GM18526 (cell line): ENCODE measurements at regions not wholly inside any gene's neighbourhood (a gene's known extent, or its start where the extent isn't known, plus 50 kb on each side); places are given as distances from the start of the nearest gene placed in this dataset.

Source experiments
- POLR2A ChIP-seq: IDR thresholded peaks from 3 replicates; pipeline ENCODE4 v1.6.1; 2011; ENCODE audit not compliant: insufficient read length; ENCODE audit errors: extremely low read depth

DNA sequence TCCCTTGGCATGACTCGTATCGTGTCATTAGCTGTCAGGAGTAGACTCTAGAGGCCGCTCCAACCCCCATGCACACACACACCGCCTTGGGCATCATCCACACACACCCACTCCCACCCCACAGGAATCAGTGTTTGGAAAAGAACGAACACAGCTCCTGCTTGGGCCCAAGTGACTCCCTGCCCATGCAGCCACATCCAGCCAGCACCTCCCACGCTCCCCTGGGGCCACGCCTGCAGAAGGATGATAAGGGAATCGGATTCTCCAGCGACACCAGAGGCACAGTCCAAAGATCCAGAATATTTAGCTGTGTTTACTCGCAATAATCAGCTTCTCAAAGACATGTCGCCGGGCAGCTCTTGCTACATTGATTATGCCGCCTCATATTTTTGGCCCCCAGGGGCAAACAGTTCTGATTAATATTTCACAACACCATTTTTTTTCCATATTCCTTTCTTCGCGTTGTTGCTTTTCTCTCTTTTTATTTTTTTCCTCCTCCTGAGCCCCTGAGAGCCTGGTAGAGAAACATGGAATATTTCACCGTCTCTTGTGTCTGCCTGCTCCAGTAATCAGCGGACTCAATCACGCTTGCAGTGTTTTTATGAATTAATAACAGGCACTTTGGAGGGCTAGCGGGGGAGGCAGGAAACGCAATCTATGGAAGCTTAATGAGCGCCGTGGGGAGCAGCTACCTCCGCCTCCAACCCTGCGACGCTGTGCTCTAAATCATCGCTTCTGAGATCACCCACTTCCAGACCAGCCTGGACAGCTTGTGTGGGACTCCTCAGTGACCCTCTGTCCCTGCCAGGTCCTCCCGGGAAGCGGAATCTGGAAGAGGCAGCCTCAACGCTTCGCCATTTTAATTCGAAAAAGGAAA is 221.4 kb downstream of the TLE3 start:
- TF ChIP-seq POLR2A: no peak

DNA sequence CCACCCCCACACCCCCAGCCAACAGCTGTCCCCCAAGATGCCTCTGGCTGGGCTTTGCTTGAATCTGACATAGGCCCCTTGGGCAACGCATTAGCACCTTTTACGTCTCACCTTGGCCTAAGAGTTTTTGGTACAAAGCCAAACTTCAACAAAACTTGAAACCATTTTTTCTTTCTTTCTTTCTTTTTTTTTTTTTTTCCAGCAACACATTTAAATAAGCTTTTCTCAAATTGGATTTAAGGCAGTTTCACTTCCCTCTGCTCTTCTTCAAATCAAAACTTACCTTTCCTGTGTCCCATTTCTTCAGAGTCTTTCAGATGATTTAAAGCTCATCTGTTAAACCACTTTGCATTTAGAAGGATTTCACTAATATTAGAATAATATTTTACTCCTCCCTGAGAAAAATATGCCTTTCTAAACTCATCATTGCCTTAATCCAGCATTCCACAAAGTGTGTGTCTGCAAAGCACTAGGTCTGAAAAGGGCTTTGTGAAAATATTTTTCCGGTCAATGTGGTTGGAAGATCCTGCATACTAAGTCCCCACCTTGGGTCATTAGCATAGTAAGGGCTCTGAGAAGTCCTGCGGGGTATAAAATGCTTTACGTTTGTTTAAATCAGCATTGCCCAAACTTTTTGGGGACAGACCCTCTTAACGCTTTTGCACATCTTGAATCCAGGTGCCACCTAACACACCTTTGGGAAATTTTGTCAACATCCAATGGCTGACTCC is 217.0 kb downstream of the TLE3 start:
- TF ChIP-seq POLR2A: no peak

DNA sequence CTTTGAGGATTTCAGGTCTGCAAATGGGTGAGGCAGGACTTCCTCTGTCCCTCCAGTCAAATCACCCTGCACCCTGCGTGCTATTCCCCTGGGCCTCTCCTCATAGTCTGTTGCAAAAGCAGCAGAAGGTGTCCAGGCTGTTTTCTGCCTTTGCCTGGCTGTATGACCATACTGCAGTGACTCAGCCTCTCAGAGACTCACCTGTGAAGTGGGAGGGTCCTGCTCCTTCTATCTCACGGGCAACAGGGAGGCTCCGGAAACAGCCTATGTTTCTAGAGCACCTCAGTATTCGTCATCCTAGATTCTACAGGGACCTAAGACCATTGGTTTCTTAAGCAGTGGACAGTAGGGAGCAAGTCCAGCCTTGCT is 216.4 kb downstream of the TLE3 start:
- no peak for TF ChIP-seq POLR2A

DNA sequence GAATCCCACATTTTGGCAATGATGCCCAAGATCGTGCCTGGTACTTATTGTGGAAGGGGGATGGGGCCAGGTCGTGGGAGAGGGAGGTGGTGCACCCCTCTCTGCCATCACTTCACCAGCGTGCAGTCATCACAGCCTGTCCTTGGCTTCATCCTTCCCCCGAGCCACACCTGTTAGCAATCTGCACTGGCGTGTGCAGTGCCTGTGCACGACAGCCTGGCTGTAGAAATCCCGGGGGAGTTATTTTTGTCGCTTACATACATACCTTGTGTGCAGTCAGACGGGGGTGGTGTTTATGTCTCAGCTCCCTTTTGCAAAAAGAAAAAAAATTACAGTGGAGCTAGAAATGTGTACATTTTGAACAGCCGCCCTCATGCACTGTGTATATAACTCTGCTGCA is 216.0 kb downstream of the TLE3 start:
- no peak for TF ChIP-seq POLR2A

DNA sequence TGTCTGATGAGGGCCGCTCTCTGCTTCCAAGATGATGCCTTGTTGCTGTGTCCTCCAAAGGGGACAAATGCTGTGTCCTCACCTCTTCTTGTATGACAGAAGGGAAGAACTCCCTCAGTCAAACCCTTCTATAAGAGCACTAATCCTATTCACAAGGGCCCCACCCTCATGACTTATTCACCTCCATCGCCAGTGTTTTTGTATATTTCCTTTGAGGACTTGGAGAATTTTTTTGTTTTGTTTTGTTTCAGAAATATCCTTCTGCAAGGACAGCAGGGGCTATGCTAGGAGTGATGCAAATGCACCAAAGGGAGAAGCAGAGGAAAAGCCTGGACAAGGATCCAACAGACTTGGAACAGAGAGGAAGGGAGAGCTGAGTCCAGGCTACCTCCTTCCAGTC is 214.4 kb downstream of the TLE3 start:
- TF ChIP-seq POLR2A: no peak

DNA sequence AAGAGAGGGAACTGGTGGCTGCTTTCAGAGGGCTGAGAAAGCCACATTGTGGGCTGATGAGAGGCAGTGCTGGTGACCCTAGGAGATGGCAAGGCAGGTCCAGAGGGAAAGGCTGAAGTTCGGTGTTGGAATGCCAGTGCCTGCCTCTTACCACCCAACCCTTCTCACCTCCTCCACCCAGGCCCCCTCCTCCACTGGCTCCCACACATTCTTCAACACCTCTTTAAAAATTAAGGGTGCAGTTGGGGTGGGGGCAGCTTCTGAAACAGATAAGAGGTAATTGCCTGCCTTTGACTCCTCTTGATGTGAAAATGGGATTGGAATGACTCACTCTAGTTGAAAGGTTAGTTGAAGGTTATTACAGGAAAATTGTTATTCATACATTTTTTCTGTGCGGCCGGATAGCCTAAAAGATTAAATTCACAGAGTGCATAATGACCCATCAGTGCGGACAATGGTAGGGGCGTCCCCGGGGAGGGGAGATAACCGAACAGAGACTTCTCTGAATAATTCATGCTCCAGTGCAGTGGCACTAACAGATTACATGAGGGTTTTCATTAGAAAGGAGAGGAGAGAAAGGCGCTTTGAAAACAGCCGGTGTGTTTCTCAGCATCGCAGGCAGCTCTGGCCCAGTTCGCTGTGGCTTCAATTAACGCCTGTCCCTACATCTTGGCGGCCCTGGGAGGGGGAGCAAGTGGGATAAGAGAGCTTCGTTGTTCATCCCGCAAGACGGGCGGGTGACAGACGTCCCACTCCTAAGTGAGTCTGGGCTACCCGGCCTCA is 212.4 kb downstream of the TLE3 start:
- TF ChIP-seq POLR2A: no peak

DNA sequence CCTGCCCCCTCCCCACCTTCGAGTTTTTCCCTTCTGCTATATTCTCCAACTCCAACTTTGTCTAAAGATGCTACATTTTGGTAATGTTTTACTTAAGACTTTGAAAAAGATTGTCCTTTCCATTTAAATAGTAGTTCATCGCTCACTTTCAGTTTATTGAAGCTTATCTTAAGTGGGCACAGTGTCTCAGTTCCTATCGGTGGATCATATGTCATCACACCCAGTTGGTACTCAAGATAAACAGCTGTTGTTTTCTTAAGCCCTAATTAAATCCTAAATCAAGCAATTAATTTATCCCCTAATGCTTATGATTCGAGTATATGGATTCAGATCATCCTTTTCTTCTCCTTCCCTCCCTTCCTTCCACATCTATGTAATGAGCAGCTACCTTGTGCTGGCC is 210.7 kb downstream of the TLE3 start:
- no peak for TF ChIP-seq POLR2A

DNA sequence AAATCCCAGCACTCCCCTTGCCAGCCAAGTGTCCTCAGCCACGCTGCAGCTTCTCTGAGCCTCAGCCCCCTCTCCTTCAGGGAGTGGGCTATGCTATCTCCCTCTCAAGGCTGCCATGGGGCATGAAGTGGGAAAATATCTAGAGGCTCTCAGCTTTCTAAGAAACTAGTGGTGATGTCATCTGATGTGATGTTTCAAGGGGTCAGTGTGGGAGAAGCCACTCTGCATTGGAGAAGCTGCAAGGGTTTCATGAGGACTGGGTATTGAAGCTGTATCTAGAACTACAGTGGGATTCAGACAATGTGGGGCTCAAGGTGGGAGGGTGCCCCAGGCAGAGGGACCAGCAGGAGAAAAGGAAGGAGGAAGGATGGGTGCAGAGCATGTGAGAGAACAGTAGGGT is 210.2 kb downstream of the TLE3 start:
- no peak for TF ChIP-seq POLR2A

DNA sequence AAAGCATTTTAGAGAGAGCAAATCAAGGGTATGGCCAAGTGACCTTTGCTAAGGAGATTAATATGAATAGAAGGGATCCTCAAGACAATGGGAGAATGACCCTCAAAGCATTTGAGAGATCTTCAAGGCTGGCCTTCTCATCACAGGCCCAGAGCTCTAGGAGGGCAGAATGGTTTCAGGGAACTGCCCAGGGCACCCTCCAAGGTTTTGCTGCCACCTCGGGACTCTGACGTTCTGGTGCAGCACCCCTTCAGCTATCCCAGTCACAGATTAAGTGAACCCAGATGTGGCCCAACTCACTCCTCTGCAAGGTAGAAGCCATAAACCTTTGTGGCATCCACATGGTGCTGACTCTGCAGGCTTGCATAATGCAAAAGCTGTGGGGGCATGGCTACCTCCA is 209.3 kb downstream of the TLE3 start:
- TF ChIP-seq POLR2A: no peak

DNA sequence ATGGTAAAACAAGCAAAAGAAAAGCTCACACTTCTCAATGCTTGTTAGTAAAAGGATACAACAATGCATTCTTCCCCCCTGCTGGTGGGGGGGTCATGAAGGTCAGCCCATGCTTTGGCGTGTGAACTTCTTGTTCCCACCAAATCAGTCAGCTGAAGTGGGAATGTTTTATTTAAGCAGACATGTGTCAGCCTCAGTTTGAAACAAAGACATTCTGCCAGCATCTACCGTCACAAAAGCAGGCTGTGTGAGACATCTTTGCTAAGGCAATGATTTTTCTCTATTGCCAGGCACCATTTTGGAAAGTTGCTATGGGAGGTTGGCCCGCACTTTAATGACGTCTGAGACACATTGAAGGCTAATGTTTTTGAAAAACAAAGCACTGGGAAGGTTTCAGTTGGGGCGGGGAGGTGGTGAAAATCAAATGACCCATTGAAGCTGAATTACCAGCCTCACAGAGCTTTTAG is 206.6 kb downstream of the TLE3 start:
- no peak for TF ChIP-seq POLR2A

DNA sequence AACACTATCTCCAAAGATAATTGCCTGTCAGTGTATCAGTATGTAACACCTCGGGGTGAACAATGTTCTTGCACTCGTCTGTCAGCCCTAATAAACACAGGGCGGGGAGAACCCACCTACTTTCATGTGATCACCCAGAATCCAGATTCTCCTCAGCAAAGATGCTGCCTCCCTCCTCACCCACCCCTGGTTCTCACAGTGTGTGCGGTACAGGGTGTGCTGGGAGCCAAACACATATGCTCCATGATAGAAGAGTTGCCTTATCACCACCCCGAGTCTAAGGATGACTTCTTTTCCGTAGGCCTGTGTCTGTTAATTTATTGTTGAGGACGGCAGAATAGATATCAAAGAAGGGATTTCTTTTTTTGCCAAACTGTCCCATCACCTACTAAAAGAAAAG is 206.1 kb downstream of the TLE3 start:
- TF ChIP-seq POLR2A: no peak

DNA sequence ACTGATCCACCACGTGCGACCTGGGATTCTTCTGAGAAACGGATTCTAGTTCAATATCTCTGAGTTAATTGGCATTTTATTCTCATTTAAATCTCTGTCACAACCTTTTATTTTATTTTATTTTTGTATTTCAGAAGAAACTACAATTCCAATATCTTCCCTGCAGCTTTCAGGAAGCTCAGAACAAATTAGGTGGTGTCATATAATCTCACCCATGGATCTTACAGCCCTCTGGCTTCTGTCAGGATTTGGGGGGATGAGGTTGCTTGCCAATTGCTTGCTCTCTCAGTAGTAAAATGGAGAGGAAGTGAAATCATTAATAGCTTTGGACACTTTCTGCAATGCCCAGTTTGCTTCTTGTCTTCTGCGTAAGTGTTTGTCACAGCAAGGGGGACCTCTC is 205.4 kb downstream of the TLE3 start:
- no peak for TF ChIP-seq POLR2A

DNA sequence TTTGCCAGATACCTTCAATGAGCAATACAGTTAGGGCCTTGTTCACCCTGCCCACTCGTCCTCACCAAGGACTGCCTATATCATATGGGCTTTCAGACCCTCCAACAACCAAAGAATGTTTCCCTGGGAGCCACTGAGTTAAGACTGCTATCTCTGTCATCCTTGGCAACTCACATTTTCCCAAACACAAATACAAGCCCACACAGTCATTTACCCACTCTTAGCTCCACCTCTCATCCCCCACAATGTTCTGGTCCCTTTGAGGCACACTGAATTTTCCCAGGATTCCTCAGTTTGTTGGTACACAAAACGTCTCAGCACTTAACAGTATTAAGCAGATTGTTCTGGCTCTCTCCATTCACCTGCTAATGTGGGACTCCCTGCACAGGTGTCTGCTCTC is 204.6 kb downstream of the TLE3 start:
- no peak for TF ChIP-seq POLR2A

DNA sequence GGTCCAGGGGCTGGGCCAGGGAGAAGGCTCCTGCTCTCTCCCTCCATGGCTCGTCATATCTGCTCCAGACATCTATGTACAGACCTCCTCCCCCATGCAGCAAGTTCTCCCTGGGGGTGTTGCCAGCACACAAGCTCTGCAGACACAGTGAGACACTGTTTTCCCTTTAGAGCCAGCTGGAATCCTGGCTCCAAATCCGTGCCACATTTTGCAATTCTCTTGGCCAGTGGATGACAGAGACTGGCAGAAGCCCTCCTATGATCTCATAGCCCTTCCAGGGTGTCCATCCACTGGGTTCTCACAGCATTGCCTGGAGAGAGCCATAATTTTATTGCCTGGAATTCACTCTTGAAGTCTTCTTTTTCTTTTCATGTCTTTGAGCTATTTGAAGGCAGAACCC is 203.9 kb downstream of the TLE3 start:
- TF ChIP-seq POLR2A: no peak

DNA sequence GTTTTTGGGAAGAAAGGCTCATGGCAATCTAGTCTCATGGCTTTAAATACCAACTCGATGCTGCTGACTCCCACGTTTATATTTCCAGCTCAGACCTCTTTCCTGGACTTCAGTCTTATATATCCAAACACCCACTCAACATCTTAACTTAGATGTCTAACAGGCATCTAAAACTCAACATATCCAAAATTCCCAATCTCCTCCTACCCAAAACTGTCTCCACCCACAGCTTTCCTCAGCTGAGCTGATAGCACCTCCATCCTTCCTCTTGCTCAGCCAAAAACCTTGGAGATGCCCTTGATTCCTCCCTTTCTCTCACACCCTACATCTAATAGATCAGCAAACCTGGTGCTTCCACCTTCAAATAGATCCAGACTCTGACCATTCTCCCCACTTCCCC is 202.5 kb downstream of the TLE3 start:
- no peak for TF ChIP-seq POLR2A

DNA sequence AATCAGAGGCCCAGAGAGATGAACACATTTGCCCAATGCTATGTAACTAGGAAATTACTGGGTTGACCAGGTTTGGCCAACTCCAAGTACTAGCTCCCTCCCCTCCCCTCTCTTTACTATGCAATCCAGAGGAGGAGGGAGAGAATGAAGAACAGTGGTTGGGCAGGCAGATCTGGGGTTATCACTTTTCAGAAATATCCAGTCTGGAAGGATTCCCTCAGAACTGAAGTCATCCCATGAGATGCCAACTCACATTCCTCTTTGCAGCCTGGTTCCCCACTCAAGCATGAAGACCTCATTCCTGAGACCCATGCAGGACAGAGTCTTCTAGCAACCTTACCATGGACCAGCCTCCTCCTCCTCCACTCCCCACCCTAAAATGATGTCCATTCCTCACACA is 201.1 kb downstream of the TLE3 start:
- no peak for TF ChIP-seq POLR2A
